COLO829 (cell line): ENCODE measurements at regions not wholly inside any gene's neighbourhood (a gene's known extent, or its start where the extent isn't known, plus 50 kb on each side); places are given as distances from the start of the nearest gene placed in this dataset.
A peak's percentile ranks its signal among the peaks of the same experiment; 100 is the strongest.

ENCODE experiments used
- DNase-seq: peaks from one replicate; pipeline ENCODE4 v3.0.0; 2012; ENCODE audit warnings: low spot score

DNA sequence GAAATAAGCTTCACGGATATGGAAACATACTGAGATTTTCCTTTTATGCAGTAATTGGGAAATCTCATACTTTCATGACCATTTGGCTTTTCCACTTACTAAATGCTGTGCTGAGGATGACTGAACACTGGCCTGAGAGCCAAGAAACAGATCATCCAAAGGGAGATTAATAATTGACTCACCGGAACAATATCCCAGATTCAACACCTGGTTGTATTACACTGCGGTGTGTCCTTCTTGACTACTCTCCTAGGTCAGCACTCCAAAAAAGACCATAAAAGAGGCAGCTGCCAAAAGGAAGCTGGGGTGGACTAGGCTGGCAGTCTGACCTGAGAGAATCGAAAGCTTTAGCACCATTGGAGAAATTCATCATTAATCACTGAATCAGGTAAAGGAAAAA is 469.1 kb downstream of the CBLN2 start:
- DNase-seq: no peak

- DNase-seq: no peak
Observed at GRCh38 chr18:72063001-72063400, 481.1 kb downstream of the CBLN2 start.

GRCh38 chr18:72058851-72059250 is 485.3 kb downstream of the CBLN2 start:
- DNase-seq: no peak

DNA sequence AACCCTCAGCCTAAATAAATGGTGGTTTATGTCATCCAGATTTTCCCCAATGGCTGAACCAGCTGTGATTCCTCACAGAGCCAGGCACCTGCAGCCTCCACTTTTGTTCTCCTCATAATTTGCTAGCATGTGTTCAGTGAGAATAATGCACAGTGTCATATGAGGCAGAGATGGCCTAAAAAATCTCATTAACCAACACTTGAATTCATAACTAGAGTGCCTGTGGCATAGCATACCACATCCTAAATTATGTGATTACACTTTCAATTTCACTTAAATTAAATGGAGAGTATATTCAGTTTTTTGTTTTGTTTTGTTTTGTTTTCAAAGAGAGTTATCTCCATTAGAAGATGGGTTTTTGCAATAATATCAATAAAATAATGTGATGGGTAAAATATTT is 488.0 kb downstream of the CBLN2 start:
- DNase-seq: no peak

DNA sequence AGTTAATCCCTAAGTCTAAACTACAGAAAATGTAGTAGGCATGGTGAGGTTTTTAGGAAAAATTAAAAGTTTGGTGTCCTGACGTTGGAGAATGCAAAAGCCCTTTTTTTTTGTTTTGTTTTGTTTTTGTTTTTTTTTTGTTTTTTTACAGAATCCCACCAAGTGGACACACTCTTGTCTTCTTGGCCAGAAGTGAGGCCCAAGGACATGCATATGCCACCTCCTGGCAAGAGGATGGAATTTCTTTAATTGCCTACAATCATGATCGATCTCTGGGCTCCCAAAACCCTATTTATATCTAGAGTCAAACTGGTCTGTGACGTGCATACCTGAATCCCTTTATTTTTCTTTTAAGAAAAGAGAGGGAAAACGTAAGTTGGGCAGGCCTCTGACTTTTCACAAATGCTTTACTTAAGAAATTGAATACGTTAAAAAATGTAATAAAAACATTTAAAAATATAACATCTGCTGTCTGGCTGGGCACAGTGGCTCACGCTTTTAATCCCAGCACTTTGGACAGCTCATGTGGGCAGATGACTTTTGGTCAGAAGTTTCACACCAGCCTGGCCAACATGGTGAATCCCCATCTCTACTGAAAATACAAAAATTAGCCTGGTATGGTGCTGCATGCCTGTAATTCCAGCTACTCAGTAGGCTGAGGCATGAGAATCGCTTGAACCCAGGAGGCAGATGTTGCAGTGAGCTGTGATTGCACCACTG is 502.7 kb downstream of the CBLN2 start:
- DNase-seq: no peak

DNA sequence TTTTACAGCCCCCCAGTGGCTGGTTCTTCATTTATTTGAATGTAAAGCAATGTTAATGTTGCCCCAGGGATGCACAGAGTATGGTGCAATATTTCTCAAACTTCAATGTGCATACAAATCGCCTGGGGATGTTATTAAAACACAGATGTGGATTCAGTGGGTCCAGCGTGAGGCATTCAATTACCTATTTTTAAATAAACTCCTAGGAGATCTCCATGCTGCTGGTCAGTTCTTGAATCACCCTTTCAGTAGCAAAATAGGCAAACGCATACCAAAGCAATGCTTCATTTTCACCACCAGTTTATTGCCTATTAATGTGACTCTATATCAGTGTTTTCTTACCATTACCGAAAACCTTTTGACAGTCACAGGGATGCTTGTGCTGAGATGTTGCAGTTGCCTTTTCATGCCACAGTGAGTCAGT is 530.7 kb downstream of the CBLN2 start:
- peak; percentile 14 for DNase-seq

DNA sequence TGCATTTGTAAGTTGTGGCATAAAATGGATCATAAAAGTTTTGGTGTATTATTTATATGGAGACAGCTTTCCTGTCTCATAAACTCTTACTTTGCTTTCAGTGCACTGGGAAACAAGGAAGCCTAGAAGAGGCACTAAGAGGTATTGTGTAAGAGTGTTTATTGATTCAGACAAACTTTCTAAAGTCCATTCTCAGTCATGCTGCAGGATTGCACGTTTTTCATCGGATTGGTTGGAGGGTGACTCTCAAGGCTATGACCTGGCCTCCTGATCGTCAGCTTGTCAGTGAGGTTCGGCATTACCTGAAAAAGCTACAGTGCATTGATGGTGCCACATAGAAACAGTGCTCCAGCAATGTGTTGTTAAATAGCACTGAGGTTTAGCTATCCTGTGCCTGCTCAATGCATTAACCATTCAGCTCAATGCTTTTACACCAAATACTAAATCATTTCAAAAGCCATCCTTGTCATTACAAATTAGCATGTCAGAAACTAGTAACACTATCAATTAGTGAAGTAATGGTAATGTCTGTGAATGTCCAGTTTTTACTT is 545.5 kb downstream of the CBLN2 start:
- no peak for DNase-seq

- DNase-seq: no peak
Observed at GRCh38 chr18:71995904-71996465, 548.2 kb downstream of the CBLN2 start.

GRCh38 chr18:71994273-71994672 is 549.9 kb downstream of the CBLN2 start:
- DNase-seq: no peak

DNA sequence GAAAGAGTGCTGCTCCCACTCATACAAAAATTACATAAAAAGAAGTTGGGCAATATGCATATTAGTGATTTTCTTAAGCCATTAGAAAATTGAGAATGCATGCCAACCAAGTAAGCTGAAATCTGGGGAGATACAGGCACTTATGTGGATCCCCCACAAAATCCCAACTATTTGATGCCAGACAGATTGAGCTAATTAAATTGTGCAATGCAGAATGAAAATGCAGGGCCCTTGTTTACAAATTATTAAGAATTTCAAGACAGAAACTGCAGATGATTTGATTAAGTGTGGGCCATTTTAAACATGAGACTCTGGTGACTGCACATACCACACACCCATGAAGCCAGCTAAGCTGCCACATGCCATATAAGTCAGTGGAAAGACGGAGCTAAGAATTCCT is 554.5 kb downstream of the CBLN2 start:
- DNase-seq: no peak

DNA sequence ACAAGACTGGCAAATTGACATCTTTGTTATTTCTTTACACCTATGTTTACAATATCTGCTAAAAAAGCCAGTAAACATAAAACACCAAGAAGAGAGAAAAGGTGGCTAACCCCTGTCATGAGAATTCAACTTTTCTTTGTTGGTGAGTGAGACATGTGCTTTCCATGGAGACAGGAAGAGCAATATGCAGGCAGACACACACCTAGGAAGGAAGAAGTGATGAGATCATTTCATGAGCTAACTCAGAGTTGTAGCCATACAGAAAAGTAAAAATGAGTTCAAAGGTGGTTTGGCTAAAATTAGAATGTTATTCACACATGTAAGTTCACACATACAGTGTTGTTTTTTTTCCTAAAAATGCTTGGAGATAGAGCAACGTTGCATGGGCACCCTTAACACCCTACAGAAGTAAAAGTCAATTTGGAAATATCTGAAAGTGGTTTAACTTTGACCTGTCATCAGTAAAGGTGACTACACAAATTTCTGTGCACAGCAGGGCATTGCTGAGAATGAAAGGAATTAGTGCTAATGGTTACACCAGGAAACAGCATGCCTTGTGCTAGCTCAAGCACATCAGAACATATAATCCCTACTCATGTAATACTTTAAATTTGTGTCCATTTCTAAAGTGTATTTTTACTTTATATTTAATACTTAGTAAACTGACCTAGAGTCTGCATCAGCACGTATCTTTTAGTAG is 557.6 kb downstream of the CBLN2 start:
- no peak for DNase-seq

DNA sequence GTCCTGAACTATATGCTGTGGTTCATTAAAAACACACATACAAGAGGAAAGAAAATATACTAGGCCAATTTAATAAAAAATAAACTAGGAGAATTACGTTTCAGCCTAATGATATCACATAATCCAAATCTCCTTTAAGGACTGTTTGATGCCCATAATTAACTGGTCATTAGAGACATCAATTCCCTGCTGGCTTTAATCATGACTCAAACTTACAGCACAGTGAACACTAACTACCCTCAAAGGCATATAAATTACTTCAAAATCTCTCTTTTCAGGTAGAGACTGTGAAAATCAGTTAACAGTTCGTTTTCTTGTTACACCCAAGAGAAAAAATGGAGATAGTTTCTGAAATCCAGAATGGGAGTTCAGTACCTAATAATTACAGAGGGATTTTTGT is 567.4 kb downstream of the CBLN2 start:
- no peak for DNase-seq

GRCh38 chr18:71966791-71967190 is 577.4 kb downstream of the CBLN2 start:
- DNase-seq: no peak

DNA sequence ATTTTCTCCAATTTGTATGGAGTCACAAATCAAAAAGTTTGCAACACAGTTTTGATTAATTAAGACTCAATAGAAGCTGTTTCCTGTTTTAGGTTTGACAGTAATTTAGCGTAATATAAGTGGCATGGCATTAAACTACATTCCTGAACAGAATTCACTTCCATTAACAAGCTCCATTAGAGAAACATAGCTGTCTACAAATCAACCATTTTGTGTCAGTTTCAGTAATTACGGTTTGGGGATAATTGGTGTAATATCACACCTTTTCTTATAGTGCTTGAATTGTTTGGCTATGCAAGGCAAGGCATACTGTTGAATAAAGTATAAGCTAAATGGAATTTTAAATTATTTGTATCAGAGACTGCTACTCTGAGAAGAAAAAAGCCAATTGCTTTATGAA is 585.5 kb downstream of the CBLN2 start:
- no peak for DNase-seq

DNA sequence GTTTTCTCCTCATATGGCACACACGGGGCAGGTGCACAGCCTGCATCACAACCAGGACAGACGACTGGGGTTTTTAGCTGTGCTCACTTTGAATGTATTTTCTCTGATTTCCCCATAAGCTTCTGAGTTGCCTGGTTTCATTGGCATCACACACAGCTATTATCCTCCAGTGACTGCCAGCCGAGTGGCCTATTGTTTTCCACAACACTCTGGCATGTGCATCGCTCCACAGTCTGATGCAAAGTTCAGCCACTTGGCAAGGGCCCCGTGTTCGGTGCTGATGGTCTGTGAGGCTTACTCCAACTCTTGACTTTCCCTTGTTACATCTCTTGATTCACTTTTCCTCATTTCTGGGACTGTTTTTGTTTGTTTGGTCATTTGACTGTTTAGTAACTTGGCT is 593.1 kb downstream of the CBLN2 start:
- no peak for DNase-seq

DNA sequence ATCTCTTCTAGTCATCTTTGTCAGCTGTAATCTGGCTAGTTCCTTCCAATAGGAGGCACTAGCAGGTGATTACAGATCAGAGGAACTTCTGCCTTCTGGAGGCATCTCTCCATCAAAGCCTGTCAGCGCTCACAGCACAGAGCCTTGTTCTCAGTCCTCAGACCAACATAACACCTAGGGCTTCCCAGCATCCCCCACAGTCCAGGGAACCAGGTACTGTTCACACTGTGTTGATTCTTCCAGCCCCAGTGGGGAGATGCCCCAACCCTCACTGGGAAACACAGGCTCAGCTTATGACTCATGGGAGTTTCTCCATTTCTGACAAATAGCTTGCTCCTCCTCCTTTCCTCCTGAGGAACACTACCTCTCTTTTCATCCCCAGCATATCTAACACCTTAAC is 601.7 kb downstream of the CBLN2 start:
- DNase-seq: no peak

- DNase-seq: no peak
Observed at GRCh38 chr18:71939483-71939882, 604.7 kb downstream of the CBLN2 start.

- DNase-seq: no peak
Observed at GRCh38 chr18:71936744-71937143, 607.4 kb downstream of the CBLN2 start.

DNA sequence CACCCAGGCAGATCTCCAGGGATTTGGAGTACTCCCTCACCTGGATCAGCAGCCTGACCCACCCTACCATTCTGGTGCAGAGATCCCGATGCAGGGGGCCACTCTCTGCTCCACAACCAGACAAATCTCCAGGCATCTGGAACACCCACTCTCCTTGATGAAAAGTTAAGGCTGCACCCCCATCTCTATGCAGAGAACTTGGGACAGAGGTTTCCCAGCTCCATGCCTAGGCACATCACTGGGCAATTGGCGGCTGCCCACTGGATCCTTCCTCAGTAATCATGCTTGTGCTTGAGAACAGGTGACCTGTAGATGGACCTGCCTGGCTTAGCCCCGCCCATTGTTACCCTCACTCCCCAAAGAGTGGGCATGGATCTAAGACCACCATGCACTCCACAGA is 624.9 kb downstream of the CBLN2 start:
- no peak for DNase-seq

DNA sequence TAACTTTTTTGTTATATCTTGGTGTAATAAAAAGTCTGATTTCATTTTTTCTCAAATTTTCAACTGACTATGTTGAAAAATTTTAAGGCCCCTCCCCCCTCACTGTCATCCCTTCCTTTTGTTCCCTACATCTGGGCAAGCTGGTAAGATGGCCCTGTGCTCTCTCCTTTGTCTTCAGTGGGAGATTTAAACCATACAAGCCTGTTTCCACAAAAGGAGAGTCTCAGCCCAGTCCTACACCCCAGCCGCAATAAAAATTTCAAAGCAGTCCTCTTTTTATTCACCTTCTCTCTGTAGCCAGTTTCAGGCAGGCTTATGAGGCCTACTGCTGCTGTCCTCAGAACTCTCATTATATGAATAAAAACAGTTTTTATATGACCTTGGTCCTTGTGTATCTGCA is 630.5 kb downstream of the CBLN2 start:
- DNase-seq: no peak

- DNase-seq: no peak
Observed at GRCh38 chr18:71902482-71902881, 641.7 kb downstream of the CBLN2 start.

- no peak for DNase-seq
Observed at GRCh38 chr18:71899707-71900472, 644.3 kb downstream of the CBLN2 start.

- DNase-seq: no peak
Observed at GRCh38 chr18:71899183-71899582, 645.0 kb downstream of the CBLN2 start.
